Ishikawa (cell line): ENCODE measurements at regions not wholly inside any gene's neighbourhood (a gene's known extent, or its start where the extent isn't known, plus 50 kb on each side); places are given as distances from the start of the nearest gene placed in this dataset.

Experiments
- CEBPB ChIP-seq: IDR thresholded peaks from 2 replicates; pipeline ENCODE4 v1.6.1; 2012
- CREB1 ChIP-seq: IDR thresholded peaks from 2 replicates; pipeline ENCODE4 v1.6.1; 2012; ENCODE audit warnings: low read depth
- EGR1 ChIP-seq: IDR thresholded peaks from 2 replicates; pipeline ENCODE4 v1.6.1; 2012
- EP300 ChIP-seq: IDR thresholded peaks from 2 replicates; pipeline ENCODE4 v1.6.1; 2012; ENCODE audit warnings: borderline replicate concordance
- FOXM1 ChIP-seq: IDR thresholded peaks from 2 replicates; pipeline ENCODE4 v1.6.1; 2012; ENCODE audit warnings: low read depth, borderline replicate concordance
- NFIC ChIP-seq: IDR thresholded peaks from 2 replicates; pipeline ENCODE4 v1.6.1; 2012
- RAD21 ChIP-seq: IDR thresholded peaks from 2 replicates; pipeline ENCODE4 v1.6.1; 2012; ENCODE audit warnings: low read depth
- TAF1 ChIP-seq: IDR thresholded peaks from 2 replicates; pipeline ENCODE4 v1.6.1; 2012; ENCODE audit warnings: low read depth, mild to moderate bottlenecking
- TCF12 ChIP-seq: IDR thresholded peaks from 2 replicates; pipeline ENCODE4 v1.6.1; 2012; ENCODE audit warnings: low read depth
- TEAD4 ChIP-seq: IDR thresholded peaks from 2 replicates; pipeline ENCODE4 v1.6.1; 2012
- YY1 ChIP-seq: IDR thresholded peaks from 2 replicates; pipeline ENCODE4 v1.6.1; 2012; ENCODE audit warnings: low read depth
- ZBTB7A ChIP-seq: IDR thresholded peaks from 2 replicates; pipeline ENCODE4 v1.6.1; 2012; ENCODE audit warnings: low read depth
- TF ChIP-seq, protein P1 (sequence below): IDR thresholded peaks from 2 replicates; pipeline ENCODE4 v1.6.1; 2012; ENCODE audit warnings: low read depth, mild to moderate bottlenecking
- TF ChIP-seq, protein P2 (sequence below): IDR thresholded peaks from 2 replicates; pipeline ENCODE4 v1.6.1; 2012
- TF ChIP-seq, protein P3 (sequence below): IDR thresholded peaks from 2 replicates; pipeline ENCODE4 v1.6.1; 2012

DNA sequence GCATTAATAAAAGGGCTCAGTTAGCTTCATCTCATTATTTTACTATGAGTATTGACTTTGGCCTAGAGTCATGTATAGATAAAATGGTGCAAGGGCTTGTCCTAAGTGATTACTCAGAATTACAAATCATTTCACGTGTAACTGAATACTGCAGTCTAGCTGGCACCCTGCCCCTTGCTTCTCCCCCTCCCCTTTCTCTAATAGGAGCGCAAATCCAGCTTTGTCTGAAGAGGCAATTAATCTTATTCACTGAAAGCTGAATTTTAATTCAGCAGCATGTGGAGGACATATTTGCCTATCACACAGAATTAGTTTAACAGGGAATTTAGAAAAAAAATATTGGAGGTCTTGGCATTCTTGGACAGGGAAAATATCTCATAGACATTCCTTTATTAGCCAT is 412.1 kb upstream of the DPH6 start:
- TF ChIP-seq, protein P1, sequence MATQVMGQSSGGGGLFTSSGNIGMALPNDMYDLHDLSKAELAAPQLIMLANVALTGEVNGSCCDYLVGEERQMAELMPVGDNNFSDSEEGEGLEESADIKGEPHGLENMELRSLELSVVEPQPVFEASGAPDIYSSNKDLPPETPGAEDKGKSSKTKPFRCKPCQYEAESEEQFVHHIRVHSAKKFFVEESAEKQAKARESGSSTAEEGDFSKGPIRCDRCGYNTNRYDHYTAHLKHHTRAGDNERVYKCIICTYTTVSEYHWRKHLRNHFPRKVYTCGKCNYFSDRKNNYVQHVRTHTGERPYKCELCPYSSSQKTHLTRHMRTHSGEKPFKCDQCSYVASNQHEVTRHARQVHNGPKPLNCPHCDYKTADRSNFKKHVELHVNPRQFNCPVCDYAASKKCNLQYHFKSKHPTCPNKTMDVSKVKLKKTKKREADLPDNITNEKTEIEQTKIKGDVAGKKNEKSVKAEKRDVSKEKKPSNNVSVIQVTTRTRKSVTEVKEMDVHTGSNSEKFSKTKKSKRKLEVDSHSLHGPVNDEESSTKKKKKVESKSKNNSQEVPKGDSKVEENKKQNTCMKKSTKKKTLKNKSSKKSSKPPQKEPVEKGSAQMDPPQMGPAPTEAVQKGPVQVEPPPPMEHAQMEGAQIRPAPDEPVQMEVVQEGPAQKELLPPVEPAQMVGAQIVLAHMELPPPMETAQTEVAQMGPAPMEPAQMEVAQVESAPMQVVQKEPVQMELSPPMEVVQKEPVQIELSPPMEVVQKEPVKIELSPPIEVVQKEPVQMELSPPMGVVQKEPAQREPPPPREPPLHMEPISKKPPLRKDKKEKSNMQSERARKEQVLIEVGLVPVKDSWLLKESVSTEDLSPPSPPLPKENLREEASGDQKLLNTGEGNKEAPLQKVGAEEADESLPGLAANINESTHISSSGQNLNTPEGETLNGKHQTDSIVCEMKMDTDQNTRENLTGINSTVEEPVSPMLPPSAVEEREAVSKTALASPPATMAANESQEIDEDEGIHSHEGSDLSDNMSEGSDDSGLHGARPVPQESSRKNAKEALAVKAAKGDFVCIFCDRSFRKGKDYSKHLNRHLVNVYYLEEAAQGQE: no peak
- TF ChIP-seq, protein P2, sequence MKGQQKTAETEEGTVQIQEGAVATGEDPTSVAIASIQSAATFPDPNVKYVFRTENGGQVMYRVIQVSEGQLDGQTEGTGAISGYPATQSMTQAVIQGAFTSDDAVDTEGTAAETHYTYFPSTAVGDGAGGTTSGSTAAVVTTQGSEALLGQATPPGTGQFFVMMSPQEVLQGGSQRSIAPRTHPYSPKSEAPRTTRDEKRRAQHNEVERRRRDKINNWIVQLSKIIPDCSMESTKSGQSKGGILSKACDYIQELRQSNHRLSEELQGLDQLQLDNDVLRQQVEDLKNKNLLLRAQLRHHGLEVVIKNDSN: no peak
- TF ChIP-seq EGR1 (no peak), RAD21 (no peak), EP300 (no peak), FOXM1 (no peak), TEAD4 (no peak), CREB1 (no peak), TAF1 (no peak), TCF12 (no peak), YY1 (no peak), NFIC (no peak), ZBTB7A (no peak), CEBPB (no peak)
- TF ChIP-seq, protein P3, sequence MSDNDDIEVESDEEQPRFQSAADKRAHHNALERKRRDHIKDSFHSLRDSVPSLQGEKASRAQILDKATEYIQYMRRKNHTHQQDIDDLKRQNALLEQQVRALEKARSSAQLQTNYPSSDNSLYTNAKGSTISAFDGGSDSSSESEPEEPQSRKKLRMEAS: no peak

DNA sequence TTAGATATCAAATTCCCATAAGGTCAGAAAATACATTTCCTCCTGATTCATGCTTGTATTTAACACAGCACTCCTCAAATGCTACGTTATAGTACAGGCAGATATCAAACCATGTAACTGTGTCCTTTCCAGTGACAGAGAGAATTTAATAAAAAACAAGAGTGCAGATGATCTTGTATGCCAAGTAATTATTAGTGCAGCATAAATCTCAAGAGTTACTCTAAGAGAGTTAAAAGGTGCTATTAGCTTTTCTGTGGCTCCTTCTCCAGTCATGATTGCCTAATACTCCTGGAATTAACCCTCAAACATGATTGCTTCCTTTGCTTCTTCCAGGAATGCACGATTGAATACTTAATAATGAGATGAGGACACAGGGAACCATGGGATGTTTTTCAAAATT is 413.0 kb upstream of the DPH6 start:
- TF ChIP-seq YY1 (no peak), NFIC (no peak), RAD21 (no peak), CREB1 (no peak), CEBPB (no peak), TCF12 (no peak), EGR1 (no peak), ZBTB7A (no peak)
- TF ChIP-seq, protein P3: no peak

DNA sequence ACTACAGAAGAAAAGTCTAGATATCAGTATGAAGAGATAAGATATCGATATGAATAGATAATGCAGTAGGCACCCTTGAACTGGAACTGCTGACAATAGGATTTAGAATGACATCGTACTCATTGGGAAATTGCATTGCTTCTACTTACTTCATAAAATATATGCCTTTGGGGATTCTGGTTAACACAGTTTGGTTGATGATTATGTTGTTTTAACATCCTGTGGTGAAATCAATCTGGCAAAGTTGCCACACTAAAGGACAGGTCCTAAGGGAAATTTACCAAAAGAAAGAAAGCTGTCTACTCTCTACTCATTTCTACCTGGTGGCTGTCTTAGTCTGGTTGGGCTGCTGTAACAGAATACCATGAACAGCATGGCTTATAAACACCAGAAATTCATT is 417.4 kb upstream of the DPH6 start:
- TF ChIP-seq TEAD4 (no peak), YY1 (no peak), EP300 (no peak), NFIC (no peak), RAD21 (no peak), CEBPB (no peak), CREB1 (no peak), TCF12 (no peak), TAF1 (no peak), ZBTB7A (no peak)
- TF ChIP-seq, protein P1: no peak
- TF ChIP-seq, protein P2: no peak
- TF ChIP-seq, protein P3: no peak

DNA sequence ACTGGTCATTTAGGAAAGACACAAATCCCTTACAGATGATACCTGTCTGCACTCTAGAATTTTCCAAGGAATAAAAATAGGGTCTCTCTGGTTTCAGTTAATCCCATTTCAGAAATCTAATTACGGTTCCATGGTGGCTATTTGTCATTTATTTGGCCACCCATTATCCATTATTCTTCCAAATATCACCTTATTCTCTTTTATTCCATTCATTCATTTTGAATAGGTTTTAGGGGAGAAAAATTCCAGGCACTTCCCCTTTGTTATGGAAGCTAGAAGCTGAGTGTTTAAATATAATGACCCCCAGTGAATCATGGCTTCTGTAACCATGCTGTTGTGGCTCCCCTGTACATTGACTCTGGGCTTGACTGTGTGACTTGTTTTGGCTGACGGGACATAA is 420.8 kb upstream of the DPH6 start:
- no peak for TF ChIP-seq CREB1
- TF ChIP-seq, protein P2: no peak
- TF ChIP-seq YY1: no peak
- no peak for TF ChIP-seq NFIC
- TF ChIP-seq FOXM1: no peak
- no peak for TF ChIP-seq CEBPB
- TF ChIP-seq, protein P1: no peak
- TF ChIP-seq EP300: no peak
- no peak for TF ChIP-seq TCF12
- TF ChIP-seq RAD21: no peak
- no peak for TF ChIP-seq EGR1
- TF ChIP-seq ZBTB7A: no peak
- TF ChIP-seq TEAD4: no peak
- TF ChIP-seq, protein P3: no peak
- TF ChIP-seq TAF1: no peak
